GM12878 (cell line): ENCODE measurements at regions not wholly inside any gene's neighbourhood (a gene's known extent, or its start where the extent isn't known, plus 50 kb on each side); places are given as distances from the start of the nearest gene placed in this dataset.

Source experiments
- ATAC-seq: fragments of 200-7000 bp; cut with Tn5 transposase; 3 replicates; pipeline ENCODE4 v1.9.1; 2020; ENCODE audit warnings: mild to moderate bottlenecking, moderate library complexity
- BruUV-seq: library from RNA; stranded (reverse); fragments of 400-500 nt; replicated peaks from 2 replicates; lab custom pipeline; 2021; lab: Mats Ljungman, UMichigan
- CTCF ChIA-PET: fragments of 300-600 bp; sonication (Branson Sonifier 250); formaldehyde crosslinking; extraction: SDS; loops from one replicate; lab custom pipeline; 2021; ENCODE audit warnings: inconsistent platforms; lab: Yijun Ruan, JAX
- POLR2A ChIA-PET: fragments of 350-600 bp; formaldehyde crosslinking; extraction: SDS; loops from one replicate; lab custom pipeline; 2021; ENCODE audit warnings: inconsistent platforms; lab: Charles Lee
- RAD21 ChIA-PET: fragments of 300-600 bp; sonication (Branson Sonifier 250); formaldehyde crosslinking; loops from one replicate; lab custom pipeline; 2023; ENCODE audit warnings: antibody characterized with exemption; ENCODE audit not compliant: unreplicated experiment; lab: Charles Lee
- SMC1A ChIA-PET: fragments of 300-600 bp; sonication (Branson Sonifier 250); formaldehyde crosslinking; loops from one replicate; lab custom pipeline; 2023; ENCODE audit not compliant: unreplicated experiment, uncharacterized antibody; lab: Charles Lee
- DNase-seq: peaks from one replicate; pipeline ENCODE4 v3.0.0-alpha.2; 2011; ENCODE audit warnings: low read depth, low spot score
- FAIRE-seq: peaks from 3 replicates; lab custom pipeline; 2011; peaks lifted over from hg19 to GRCh38; lab: Jason Lieb, UNC
- H2AFZ ChIP-seq: 2 replicates; pipeline ENCODE4 v1.6.0; 2011; ENCODE audit warnings: low read depth, low read length, control low read depth; ENCODE audit not compliant: control insufficient read depth
- H3K27ac ChIP-seq: 2 replicates; pipeline ENCODE4 v1.5.1; 2011; ENCODE audit warnings: control low read depth; ENCODE audit not compliant: control insufficient read depth, insufficient read depth
- H3K27me3 ChIP-seq, 2 experiments: replicated peaks in 1 of 2; 2 replicates each; pipeline versions ENCODE4 v1.6.0 to v1.6.1; 2011; ENCODE audit warnings: low read length in 1 of 2; ENCODE audit not compliant: control insufficient read depth in 2 of 2, insufficient read depth in 2 of 2
- H3K36me3 ChIP-seq, 2 experiments: 2 replicates each; pipeline ENCODE4 v1.5.1; 2011; ENCODE audit warnings: low read length in 1 of 2; ENCODE audit not compliant: control insufficient read depth in 2 of 2, insufficient read depth in 2 of 2
- H3K4me1 ChIP-seq: 2 replicates; pipeline ENCODE4 v1.6.1; 2011; ENCODE audit warnings: mild to moderate bottlenecking, low read length, moderate library complexity, mixed read lengths; ENCODE audit not compliant: control insufficient read depth, insufficient read depth
- H3K4me2 ChIP-seq: 2 replicates; pipeline ENCODE4 v1.6.0; 2011; ENCODE audit warnings: control low read depth; ENCODE audit not compliant: control insufficient read depth, insufficient read depth
- H3K4me3 ChIP-seq: fragments of 200-600 bp; sonication (generic); 2 replicates; pipeline ENCODE4 v1.5.1; 2016
- H3K79me2 ChIP-seq: 2 replicates; pipeline ENCODE4 v1.6.0; 2011; ENCODE audit warnings: low read length; ENCODE audit not compliant: control insufficient read depth, insufficient read depth
- H3K9ac ChIP-seq: 2 replicates; pipeline ENCODE4 v1.8.0; 2011; ENCODE audit warnings: low read length, control low read depth, mixed read lengths; ENCODE audit not compliant: control insufficient read depth, insufficient read depth
- H3K9me3 ChIP-seq: replicated peaks from 3 replicates; pipeline ENCODE4 v1.5.1; 2011; ENCODE audit warnings: mild to moderate bottlenecking, low read length; ENCODE audit not compliant: control insufficient read depth, insufficient read depth
- H4K20me1 ChIP-seq: 2 replicates; pipeline ENCODE4 v1.6.0; 2011; ENCODE audit not compliant: control insufficient read depth, insufficient read depth
- ASH2L ChIP-seq: fragments of 300-600, 200-600 bp; sonication (generic); IDR thresholded peaks from 2 replicates; pipeline ENCODE4 v1.6.1; 2017; ENCODE audit warnings: low read depth, mild to moderate bottlenecking, borderline replicate concordance
- CHD2 ChIP-seq: IDR thresholded peaks from 2 replicates; pipeline ENCODE4 v1.6.1; 2011; ENCODE audit warnings: low read depth, low read length, improper control_type of control experiment, borderline replicate concordance
- CREB1 ChIP-seq: IDR thresholded peaks from 2 replicates; pipeline ENCODE4 v1.6.1; 2012; ENCODE audit warnings: low read depth, mild to moderate bottlenecking, inconsistent platforms
- CUX1 ChIP-seq: IDR thresholded peaks from 2 replicates; pipeline ENCODE4 v1.6.1; 2012; ENCODE audit warnings: improper control_type of control experiment, low read depth, low read length; ENCODE audit not compliant: insufficient replicate concordance
- E2F8 ChIP-seq: fragments of 450-650 bp; IDR thresholded peaks from 2 replicates; pipeline ENCODE4 v1.6.1; 2018; ENCODE audit warnings: mild to moderate bottlenecking, low read depth, moderate library complexity; ENCODE audit not compliant: partially characterized antibody
- NFIC ChIP-seq: IDR thresholded peaks from 2 replicates; pipeline ENCODE4 v1.6.1; 2012; ENCODE audit warnings: low read depth, mild to moderate bottlenecking, inconsistent platforms, low read length, moderate library complexity
- RFX5 ChIP-seq: IDR thresholded peaks from 2 replicates; pipeline ENCODE4 v1.6.1; 2011; ENCODE audit warnings: low read depth, low read length, improper control_type of control experiment
- ZNF384 ChIP-seq: IDR thresholded peaks from 2 replicates; pipeline ENCODE4 v1.6.1; 2012; ENCODE audit warnings: low read depth, mild to moderate bottlenecking, low read length, improper control_type of control experiment, borderline replicate concordance
- WGBS: methylation state at CpG from one replicate; pipeline ENCODE4 v1.1.6; 2016; ENCODE audit warnings: low lambda C conversion rate; ENCODE audit not compliant: insufficient replicate concordance, insufficient coverage; ENCODE audit errors: missing lambda C conversion rate; 5-methylcytosine and 5-hydroxymethylcytosine counted together
- in situ Hi-C: fragments of 300-500 bp; cut with MboI; formaldehyde crosslinking; loops from 9 replicates; pipeline ENCODE4 v1.14.3; 2018; ENCODE audit warnings: mixed read lengths
- intact Hi-C: fragments of 100-400 bp; cut with micrococcal nuclease; formaldehyde crosslinking; loops from one replicate; pipeline ENCODE4 v1.14.2; 2022; ENCODE audit not compliant: unreplicated experiment

- no peak for FAIRE-seq
- POLR2A ChIA-PET, result no interaction called here
- Histone ChIP-seq H2AFZ (no peak overlapping the region), H3K4me2 (no peak overlapping the region), H3K9ac (no peak overlapping the region), H4K20me1 (no peaks in the 10 kb centered on the region), H3K9me3 (no peaks in the 10 kb centered on the region), H3K79me2 (no peaks in the 10 kb centered on the region), H3K4me3 (no peak overlapping the region), H3K36me3 (no peaks in the 10 kb centered on the region), H3K27ac (no peak overlapping the region), H3K4me1 (no peaks in the 10 kb centered on the region), H3K27me3 (no peaks in the 10 kb centered on the region)
- intact Hi-C loops, result no loop called here
- ATAC-seq, result no peak
- CTCF ChIA-PET, result no interaction called here
- RAD21 ChIA-PET, result no interaction called here
- DNase-seq, result no peak
- BruUV-seq, result no TSS peak
- WGBS, result 32% methylated on average over 6 of the region's 6 CpGs
- SMC1A ChIA-PET, result no interaction called here
- TF ChIP-seq RFX5, result no peak
- TF ChIP-seq CREB1, result no peak
- TF ChIP-seq CUX1, result no peak
- no peak for TF ChIP-seq CHD2
- TF ChIP-seq E2F8, result no peak
- TF ChIP-seq ZNF384, result no peak
- TF ChIP-seq NFIC, result no peak
- TF ChIP-seq ASH2L, result no peak
- in situ Hi-C loops, result no loop called here
These were observed 608.6 kb downstream of the CCDC171 start for GRCh38 chr9:16161483-16161882.
